ENCODE measurements at regions not wholly inside any gene's neighbourhood (a gene's known extent, or its start where the extent isn't known, plus 50 kb on each side); places are given as distances from the start of the nearest gene placed in this dataset.

DNA sequence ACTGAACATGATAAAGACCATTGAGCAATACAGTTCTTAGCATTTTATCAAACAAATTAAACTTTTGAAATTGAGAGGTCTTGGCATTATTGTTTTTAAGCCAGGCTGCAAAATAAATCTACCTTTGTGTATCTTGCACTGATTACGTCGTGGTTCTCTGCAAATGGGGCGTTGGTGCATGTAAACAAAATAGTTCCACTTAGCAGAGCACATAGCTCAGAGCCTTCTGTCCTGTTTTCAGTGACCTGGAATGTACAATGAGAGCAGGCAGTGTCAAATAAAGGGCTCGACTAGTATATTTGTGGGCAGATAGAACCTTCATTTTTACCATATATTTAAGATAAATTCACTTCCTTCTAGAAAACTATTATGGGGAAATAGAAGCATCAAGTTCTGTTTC is 333.9 kb upstream of the SMIM30 start:
- DNase-seq = no peak

DNA sequence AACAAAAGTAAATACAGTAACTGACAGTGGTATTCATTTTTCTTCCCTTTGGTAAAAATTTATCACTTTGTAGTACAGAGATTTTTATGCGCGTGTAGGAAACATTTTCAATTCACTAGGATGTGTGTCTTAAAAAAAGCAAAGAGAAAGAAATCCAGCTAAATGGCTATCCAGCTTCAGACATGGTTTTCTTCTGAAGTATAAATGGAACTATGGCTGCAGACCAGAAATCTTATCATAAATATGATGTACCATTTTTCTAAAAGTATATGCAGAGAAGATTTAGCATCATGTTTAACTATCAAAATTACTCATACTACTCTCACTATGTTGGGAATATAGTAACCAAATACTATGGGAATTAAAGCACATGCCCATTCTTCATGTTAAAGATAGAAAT is 328.4 kb upstream of the SMIM30 start:
- no peak for DNase-seq

DNA sequence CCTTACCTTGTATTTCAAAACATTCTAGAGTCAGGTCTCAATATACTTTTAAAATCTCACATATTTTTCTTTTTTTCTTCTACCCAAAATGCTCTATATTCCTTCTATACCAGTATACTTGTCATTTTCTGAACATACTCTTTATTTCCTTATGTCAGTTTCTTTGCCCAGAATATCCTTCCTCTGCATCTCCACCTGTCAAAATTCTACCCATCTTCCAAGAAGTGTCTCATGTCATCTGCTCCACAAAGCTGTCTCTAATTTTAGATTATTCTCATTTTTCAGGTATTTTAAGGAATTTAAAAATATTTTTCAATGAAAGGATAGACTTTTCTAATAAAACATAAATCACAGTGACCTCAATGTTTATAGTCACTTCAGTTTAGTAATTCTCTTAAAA is 328.0 kb upstream of the SMIM30 start:
- DNase-seq = no peak

DNA sequence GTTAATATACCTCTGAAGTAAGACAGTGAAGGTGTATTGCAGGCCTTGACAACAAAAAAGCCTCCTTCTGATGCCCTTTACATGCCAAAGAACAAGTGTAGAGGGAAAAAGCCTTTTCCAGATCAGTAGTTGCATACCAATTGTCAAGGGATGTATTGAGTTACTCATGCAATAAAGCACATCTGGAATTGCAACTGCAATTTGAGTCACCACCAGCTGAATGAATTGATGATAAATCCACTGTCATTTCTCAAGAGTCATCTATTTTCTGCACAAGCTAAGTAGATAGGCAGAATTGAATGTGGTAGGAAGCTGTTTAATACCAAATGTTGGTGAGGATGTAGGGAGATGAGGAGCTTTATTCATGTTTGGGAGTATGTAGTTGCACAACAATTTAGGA is 325.9 kb upstream of the SMIM30 start:
- no peak for DNase-seq

DNA sequence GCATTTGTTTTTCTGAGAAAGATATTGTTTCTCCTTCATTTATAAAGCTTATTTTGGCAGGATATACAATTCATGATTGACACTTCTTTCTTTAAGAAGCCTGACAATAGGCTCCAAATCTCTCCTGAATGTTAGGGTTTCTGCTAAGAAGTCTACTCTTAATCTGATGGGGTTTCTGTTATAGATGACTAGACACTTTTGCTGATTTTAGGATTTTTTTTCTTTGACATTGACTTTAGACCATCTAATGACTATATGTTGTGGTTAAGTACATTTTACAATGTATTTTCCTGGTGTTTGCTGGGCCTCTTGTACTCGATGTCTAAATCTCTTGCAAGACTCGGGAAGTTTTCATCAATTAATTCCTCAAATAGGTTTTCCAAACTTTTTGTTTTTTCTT is 321.8 kb upstream of the SMIM30 start:
- no peak for DNase-seq

DNA sequence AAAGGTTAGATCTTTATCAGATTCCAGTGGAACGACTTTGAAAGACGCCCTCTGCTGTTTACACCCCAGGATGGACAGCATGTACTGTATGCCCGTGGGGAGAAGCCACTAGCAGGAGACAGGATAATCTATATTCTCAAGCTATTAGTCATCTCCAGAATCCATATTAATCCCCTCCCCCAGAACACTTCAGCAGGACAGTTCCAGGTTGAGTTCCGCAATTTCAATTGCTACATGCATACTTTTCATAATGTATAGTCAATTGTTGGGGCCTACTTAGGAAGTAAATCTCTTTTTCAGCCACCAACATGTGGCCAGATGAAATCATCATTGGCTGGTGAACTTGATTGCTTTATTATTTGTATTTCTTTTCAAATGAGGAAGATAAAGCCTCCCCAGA is 313.1 kb upstream of the SMIM30 start:
- no peak for DNase-seq

DNA sequence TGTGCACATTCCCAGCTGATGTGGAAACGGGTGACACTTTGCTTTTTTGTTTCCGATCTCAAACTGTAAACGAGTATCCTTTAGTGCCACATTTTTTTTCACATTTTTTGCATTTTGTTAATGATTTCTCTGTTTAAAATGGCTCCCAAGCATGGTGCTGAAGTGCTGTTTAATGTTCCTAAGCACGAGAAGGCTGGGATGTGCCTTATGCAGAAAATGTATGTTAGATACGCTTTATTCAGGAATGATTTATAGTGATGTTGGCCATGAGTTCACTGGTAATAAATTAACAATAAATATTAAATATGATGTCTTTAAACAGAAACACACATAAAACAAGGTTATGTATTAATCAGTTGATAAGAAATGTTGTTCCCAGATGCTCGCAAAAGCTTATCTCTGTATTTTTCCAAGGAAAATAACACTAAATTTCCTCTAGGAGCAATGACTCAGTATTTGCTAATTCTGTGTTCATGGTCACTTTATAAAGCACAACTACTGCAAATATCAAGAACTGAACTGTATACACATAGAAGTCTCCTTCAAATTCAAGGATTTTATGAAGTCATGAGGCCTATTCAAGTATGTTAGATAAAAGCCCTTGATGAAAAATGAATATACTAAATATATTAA is 305.9 kb upstream of the SMIM30 start:
- no peak for DNase-seq

DNA sequence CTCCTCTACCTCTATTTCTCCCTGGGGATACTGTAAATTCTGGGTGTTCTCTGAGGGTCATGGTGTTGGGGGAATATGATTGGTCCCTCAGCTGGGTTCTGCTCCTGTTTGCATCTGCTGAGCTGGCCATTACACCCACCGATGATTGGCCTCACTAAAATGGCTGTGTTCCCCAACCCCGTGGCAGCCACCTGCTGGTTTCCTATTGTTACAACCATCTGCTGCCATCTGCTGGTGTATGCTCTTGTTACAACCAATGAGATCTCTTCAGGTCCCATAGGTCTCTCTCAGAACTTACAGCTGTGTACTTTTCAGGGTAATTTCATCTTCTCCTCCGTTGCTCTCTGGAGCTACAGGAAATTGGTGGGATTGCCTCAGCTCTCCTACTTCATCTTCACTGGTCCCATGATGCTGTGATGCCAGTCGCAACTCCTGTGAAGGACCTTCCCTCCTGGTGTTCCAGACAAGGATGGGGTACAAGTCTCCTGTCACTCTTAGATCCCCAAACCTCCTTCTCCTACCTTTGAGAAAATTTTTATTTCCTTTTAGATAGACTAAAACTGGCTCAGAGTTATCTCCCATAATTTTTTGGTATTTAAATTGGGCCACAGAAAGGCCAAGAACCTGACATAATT is 303.5 kb upstream of the SMIM30 start:
- peak; percentile 51 for DNase-seq

DNA sequence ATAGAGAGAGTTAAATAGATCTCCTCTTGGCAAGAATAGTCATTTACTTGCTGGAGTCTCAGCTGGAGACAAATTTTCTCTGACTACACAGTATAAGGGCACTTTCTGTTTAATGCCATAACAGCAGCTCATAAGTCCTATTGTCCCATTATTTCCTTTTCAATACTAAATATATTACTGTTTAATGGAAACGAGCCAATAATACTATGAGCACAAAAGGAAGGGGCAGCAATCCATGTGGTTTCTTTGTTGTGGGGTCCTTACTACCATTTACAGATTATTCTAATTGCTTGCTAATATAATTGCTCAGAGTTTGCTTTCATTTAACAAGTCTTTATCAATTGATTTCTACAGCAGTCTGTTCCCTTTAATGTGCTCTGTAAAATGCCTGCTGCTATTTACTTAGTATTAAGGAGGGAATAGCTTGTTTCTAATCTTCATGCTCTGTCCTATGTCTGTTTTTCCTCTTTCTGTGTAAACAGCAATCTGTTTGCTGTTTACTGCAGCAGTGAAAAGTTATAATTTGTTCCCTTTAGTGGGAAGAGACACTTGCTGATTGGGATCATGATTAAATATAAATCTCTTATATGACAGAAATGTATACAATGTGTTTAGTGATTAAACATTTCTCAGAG is 296.2 kb upstream of the SMIM30 start:
- DNase-seq = no peak

DNA sequence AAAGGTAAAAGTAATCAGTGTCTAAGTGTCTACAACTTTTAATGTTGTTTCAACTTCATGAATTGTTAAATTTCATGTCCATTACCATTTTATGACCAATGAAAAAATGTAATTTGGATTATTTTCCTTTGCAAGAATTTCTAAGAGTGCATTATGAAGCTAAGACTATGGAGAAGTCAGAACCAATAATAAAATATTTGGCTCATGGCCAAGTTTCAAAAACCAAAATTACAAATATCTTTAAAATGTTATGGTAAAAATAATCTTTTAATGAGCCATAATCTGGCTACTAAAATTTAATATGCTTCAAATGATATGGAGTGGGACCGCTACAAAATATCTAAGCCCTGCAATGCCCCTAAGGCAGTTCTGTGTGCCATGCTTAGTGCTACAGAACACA is 294.1 kb upstream of the SMIM30 start:
- no peak for DNase-seq

DNA sequence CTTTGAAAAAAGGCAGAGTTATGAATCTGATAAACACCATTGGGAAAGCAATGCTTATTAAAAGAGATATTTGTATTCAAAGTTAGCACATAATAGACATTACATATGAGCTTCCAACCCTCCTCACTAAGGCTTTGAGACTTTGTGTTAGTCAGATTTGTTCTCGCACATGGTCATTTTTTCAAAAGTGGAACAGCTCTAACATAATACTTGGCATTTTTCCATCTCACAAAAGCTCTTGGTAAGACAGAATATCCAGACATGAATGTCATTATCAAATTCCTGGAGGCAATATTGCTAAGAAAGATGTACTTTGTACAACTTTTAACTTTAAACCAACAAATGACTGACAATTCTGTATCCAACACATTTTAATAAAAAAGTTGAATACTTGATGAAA is 292.4 kb upstream of the SMIM30 start:
- no peak for DNase-seq

DNA sequence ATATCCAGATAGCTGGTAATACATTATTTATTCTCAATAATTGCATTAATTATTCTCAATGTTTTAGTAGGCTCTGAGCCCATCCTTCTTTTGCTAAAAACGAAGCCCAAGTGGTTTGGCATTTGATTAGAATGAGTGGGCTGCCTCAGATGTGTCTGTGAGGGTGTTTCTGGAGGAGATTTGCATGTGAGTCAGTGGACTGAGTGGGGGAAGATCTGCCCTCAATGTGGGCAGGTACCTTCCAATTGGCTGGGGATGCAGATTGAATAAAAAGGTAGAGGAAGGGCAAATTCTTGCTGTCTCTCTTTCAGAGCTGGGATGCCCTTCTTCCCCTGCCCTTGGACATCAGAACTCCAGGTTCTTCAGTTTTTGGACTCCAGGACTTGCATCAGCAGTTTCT is 290.6 kb upstream of the SMIM30 start:
- DNase-seq = no peak

DNA sequence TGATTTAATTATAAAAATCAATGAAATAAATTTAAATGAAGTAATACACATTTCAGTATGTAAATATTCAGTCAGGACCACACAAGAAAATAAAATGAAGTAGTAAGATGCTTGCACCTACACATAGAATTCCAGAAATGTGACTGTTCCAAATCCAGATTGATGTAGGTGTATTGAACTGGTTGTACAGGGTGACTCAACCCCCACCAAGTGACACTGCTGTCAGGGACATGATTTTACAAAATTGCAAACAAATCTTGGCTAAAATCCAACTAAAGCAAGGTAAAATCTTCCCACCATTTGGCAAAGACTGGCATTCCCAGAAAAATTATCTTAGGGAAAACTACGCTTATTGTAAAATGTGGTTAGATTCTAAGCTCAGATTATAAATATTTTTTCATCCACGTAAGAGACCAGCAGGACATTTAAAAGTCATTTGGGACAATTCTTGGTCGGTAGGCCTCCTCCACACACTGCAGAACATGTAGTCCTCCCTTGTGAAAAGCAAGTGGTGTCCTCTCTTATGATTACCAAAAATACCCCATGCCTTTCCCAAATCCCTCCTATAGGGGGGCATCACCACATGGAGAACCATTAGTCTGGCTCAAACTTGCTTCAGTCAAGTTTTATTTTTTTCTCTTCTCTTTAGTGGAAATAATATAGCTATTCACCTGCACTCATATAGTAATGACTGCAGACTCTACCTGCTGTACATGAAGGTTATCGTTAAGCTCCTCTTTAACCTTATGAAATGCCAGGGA is 287.1 kb upstream of the SMIM30 start:
- DNase-seq = no peak

DNA sequence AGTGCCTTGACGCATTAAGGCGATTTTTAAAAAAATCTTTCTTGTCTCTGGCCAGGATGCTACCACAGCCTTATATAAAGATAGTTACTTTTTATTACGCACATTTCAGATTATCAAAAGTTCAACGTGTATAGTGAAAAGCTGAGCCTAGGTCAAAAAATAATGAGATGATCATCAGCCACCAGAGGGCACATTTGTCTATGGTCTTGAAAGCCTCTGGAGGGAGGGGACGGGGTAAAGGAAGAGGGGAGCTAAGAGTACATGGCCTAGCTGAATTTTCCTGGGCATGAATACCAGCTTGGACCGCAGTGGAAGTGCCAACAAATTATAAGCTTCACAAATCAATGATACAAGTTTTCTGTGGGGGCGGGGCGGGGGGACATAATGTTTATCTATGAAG is 285.9 kb upstream of the SMIM30 start:
- DNase-seq = no peak

DNA sequence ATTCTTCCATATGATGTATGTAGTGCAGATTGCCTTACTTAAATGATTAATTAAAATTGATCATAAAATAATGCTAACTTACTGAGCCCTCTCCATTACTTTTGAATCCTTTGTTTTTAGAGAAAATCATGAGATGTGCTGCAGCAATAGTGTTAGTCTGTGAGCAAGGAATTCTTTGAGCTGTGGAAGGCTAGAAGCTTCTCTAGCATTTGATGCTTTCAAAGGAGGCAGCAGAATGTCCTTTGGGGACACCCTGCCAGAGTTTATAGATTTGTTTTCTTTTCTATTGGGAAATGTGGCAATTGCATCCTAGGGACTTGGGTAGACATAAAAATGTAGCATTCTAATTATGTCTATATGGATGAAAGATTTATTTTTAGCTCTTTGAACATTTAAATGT is 284.1 kb upstream of the SMIM30 start:
- no peak for DNase-seq

DNA sequence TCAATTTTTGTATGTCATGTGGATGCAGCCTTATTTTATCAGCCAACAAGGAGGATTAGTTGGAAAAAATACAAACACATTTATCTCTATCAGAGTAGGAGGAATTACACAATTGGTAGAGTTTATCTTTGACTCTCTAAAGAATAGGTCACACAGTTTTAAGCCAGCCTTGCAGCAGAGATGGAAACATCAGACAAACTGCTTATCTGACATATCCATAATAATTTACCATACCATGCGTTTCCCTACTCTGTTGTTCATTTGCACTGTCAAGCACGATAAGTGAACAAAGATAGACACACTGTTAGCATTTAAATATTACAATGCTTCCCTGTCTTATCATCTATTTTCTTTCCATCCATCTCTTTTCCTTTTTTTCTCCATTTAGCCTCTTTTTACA is 283.7 kb upstream of the SMIM30 start:
- no peak for DNase-seq

DNA sequence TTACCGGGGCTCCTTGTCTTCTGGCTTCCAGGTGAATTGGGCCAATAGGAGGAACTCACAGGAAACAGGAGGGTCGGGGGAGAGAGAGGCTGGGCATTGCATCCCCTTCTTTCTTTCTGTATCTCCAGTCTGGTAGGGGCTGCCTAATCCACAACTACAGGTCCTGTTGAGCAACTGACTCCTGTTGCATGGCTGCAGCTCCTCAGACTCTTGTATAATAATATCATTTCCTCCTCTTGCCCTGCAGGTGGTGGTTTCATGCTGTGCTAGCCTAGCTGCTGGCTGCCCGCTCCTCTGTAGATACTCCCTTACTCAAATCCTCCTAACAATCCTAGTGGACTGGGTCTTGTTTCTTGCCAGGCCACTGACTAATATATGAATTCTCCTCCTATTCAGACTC is 276.5 kb upstream of the SMIM30 start:
- no peak for DNase-seq

DNA sequence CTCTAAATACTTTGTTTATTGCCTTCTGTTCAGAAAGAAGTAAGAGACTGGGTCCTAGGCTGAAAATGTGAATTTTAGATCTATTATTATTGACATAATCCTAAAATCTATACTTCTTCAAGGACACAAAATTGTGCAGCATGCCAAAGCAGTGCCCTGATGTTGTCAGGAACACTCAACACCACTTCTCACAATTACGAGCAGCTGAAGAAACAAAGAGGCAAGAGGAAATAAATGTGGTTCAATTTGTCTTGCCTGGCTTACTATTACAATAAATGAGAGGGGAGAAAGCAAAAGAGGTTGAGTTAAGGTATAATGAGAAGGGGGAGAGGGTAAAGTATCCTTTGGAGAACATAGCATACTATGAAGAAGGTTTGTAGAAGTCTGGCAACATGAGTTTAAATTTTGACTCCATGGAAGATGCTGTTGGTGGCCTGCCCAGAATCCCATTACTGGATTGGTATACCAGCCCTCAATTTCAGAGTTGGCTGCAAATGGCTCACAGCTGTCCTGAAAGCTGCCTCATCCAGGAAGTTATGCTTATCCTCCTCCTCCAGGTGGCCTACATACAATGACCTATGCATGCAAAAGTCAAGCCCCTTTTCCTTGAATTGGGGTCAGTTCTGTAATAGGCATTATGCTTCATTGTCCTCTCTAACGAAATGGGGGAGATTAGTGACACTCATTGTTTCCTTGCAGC is 274.6 kb upstream of the SMIM30 start:
- DNase-seq = no peak

DNA sequence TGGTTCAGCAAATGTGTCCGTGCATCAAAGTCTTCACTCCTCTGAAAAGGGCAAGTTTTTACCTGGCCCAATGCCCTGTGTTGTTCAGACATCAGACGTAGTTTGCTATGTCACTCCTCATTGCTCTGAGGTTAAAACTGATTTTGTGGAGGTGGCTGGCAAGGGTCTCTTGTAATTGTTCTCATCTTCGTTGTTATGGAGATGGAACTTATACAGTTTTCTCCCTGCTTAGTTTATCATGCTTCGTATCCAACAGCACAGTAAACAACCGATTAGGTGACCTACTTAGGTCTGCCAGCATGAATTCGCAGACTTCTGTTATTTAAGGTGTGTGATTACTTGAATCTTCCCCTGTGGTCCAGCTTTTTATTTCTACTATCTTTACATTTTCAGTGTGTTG is 274.1 kb upstream of the SMIM30 start:
- DNase-seq = no peak

DNA sequence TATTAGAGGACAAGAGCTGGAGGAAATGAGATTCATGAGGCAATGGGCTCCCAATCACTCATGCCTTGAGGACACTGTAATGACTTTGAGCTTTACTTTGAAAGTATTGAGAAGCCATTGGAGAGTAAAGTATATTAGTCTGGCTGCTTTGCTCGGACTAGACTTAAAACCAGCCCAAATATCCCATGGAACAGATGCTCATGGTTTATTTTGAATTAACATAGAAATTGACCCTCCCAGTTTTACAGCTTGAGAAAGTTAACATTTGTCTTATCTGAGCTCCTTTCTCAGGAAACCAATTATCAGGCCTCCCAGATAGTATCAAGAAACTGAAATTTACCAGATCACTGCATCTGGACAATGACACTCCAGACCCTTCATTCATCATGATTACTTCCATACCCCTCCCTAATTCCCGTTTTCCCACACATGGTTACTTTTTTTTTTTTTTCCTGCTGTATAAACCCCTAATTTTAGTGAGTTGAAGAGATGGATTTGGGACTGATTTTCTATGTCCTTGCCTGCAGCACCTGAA is 270.8 kb upstream of the SMIM30 start:
- DNase-seq = no peak

DNA sequence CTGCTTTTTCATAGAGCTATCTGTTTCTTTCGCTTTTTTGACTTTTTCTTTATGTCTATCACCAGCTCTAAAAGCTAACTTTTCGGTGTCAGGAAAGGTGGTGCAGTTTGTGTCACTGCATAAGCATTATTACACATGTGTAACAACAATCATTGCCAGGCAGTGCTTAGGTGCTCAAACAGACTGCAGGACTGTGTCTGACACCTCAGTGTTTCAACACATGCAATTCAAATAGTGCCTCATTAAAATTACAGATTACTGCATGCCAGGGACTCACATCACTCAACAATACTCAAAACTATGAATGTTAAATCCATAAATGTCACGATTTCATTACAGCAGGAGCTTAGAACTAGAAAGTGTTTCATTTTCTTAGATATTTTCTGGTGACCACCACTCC is 265.3 kb upstream of the SMIM30 start:
- DNase-seq = no peak

DNA sequence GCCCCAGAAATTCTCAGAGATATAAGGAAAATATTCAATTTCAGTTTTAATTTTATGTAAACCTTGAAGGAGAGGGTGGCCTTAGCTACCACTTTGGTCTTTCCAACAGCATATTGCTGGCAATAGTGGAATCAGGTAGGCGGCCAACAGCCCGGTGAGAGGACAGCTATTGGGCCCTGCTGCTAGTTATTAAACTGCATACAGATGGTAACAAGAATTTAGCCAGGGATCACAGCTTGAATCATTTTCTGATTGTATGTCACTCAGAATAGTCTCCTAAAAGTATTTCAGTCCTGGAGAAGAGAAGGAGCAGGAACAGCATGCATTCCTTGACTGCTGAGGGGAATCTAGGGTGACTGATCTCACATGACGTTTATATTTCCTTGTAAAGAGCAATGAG is 261.4 kb upstream of the SMIM30 start:
- no peak for DNase-seq

DNA sequence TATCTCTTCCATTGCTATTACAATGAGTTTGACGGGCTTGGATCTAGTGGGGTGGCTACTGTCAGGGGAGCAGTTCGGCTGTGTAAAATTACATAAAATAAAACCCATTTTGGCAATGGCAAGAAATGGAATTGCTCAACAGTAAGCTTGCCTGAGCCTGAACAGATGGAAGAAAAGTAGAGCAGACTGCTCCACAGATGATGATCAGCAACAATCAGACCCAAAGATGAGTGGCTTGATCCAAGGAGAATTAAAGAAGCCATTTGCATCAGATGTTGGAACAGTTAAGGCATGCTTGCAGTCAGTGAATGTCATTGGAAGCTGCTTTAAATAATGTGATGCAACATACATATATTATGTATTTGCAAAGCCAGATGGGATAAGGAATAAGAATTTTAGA is 256.6 kb upstream of the SMIM30 start:
- no peak for DNase-seq

All from activated CD4-positive, alpha-beta T cell treated with anti-CD3 and anti-CD28 coated beads for 1 hour (primary cell).